ENCODE measurements at regions not wholly inside any gene's neighbourhood (a gene's known extent, or its start where the extent isn't known, plus 50 kb on each side); places are given as distances from the start of the nearest gene placed in this dataset.

DNA sequence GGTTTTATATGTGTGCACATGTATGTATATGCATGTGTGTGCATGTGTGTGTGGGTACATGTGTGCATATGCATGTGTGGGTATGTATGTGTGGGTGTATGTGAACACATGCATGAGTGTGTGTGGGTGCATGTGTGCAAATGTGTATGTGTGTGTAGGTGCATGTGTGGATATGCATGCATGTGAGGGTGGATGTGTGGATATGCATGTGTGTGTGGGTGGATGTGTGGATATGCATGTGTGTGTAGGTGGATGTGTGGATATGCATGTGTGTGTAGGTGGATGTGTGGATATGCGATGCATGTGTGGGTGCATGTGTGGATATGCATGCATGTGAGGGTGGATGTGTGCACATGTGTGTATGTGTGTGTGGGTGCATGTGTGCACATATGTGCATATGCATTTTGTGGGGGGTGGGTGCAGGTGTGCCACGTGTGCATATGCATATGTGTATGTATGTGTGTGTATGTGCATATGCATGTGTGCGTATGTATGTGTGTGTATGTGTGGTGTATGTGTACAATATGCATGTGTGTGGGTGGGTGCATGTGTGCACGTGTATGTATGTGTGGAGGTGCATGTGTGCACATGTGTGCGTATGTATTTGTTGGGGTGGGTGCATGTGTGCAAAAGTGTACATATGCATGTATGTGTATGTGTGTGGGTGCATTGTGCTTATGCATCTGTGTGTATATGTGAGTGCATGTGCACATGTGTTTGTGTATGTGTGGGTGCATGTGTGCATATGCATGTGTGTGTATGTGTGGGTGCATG is 144.2 kb downstream of the GAS1 start:
- Histone ChIP-seq H2AFZ (ENCODE audit: low read depth, low read length) (no peak overlapping the region), H3K36me3 (ENCODE audit: insufficient read depth, low read length) (no peaks in the 10 kb centered on the region), H3K27ac (ENCODE audit: low read depth, low read length) (no peak overlapping the region), H3K4me3 (ENCODE audit: insufficient read depth, low read depth, low read length) (no peak overlapping the region), H3K79me2 (ENCODE audit: insufficient read depth, low read length) (no peaks in the 10 kb centered on the region), H3K9me3 (ENCODE audit: insufficient read depth, low read depth, low read length) (no peaks in the 10 kb centered on the region), H3K4me1 (ENCODE audit: insufficient read depth, low read length) (no peaks in the 10 kb centered on the region), H4K20me1 (ENCODE audit: insufficient read depth, low read length) (no peaks in the 10 kb centered on the region), H3K4me2 (ENCODE audit: low read length) (no peak overlapping the region), H3K9ac (ENCODE audit: low read length) (no peak overlapping the region), H3K27me3 (ENCODE audit: insufficient read depth, low read length) (no peaks in the 10 kb centered on the region)
- peaks cover 12% of the 10 kb centered on the region for H3K27me3 Mint-ChIP-seq (ENCODE audit: low read depth, unreplicated experiment)
- TF ChIP-seq, protein P1, sequence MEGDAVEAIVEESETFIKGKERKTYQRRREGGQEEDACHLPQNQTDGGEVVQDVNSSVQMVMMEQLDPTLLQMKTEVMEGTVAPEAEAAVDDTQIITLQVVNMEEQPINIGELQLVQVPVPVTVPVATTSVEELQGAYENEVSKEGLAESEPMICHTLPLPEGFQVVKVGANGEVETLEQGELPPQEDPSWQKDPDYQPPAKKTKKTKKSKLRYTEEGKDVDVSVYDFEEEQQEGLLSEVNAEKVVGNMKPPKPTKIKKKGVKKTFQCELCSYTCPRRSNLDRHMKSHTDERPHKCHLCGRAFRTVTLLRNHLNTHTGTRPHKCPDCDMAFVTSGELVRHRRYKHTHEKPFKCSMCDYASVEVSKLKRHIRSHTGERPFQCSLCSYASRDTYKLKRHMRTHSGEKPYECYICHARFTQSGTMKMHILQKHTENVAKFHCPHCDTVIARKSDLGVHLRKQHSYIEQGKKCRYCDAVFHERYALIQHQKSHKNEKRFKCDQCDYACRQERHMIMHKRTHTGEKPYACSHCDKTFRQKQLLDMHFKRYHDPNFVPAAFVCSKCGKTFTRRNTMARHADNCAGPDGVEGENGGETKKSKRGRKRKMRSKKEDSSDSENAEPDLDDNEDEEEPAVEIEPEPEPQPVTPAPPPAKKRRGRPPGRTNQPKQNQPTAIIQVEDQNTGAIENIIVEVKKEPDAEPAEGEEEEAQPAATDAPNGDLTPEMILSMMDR (IDR thresholded peaks at IDR 0.05; ENCODE audit: insufficient read depth, low read depth, low read length) = no peak
- H3K4me1 Mint-ChIP-seq (ENCODE audit: low read depth, unreplicated experiment) = peaks cover 3% of the 10 kb centered on the region
- DNase-seq (ENCODE audit: low read depth) (no peak), FAIRE-seq (peak; percentile 37)
- H3K36me3 Mint-ChIP-seq (ENCODE audit: low read depth, unreplicated experiment) = no peaks in the 10 kb centered on the region
- no peaks in the 10 kb centered on the region for H3K9me3 Mint-ChIP-seq (ENCODE audit: unreplicated experiment)
- no peak overlapping the region for H3K4me3 Mint-ChIP-seq (ENCODE audit: unreplicated experiment)
- no peak overlapping the region for H3K27ac Mint-ChIP-seq (ENCODE audit: unreplicated experiment)

DNA sequence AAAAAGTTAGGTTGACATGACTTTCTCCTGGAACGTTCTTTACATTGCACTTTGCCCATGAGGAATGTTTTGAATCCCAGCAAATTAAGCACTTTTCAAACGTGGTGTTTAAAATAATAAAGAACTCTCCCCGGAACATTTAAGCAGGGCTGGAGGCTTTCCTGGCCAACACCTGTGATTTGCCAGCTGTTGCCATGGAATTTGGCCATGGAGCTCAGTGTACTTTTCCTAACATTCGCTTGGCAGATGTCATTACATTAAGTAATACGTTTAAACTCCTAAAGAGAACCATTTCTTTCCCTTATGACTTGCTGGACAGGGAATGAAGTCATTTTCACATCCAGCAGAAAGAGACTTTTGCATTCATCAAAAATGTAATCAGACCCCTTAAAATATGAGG is 146.1 kb downstream of the GAS1 start:
- no peak for TF ChIP-seq EZH2 (IDR thresholded peaks at IDR 0.05; ENCODE audit: insufficient read depth, low read length)
- TF ChIP-seq, protein P1 (IDR thresholded peaks at IDR 0.05; ENCODE audit: insufficient read depth, low read depth, low read length) = no peak
- Mint-ChIP-seq H3K27me3 (ENCODE audit: low read depth, unreplicated experiment) (peaks cover 10% of the 10 kb centered on the region), H3K4me3 (ENCODE audit: unreplicated experiment) (no peak overlapping the region), H3K4me1 (ENCODE audit: low read depth, unreplicated experiment) (peaks cover 3% of the 10 kb centered on the region), H3K9me3 (ENCODE audit: unreplicated experiment) (no peaks in the 10 kb centered on the region), H3K27ac (ENCODE audit: unreplicated experiment) (peak overlapping the region; percentile 17), H3K36me3 (ENCODE audit: low read depth, unreplicated experiment) (no peaks in the 10 kb centered on the region)
- Histone ChIP-seq H3K36me3 (ENCODE audit: insufficient read depth, low read length) (no peaks in the 10 kb centered on the region), H2AFZ (ENCODE audit: low read depth, low read length) (no peak overlapping the region), H3K27me3 (ENCODE audit: insufficient read depth, low read length) (no peaks in the 10 kb centered on the region), H3K79me2 (ENCODE audit: insufficient read depth, low read length) (no peaks in the 10 kb centered on the region), H4K20me1 (ENCODE audit: insufficient read depth, low read length) (no peaks in the 10 kb centered on the region), H3K4me1 (ENCODE audit: insufficient read depth, low read length) (no peaks in the 10 kb centered on the region), H3K27ac (ENCODE audit: low read depth, low read length) (no peak overlapping the region), H3K4me3 (ENCODE audit: insufficient read depth, low read depth, low read length) (no peak overlapping the region), H3K4me2 (ENCODE audit: low read length) (no peak overlapping the region), H3K9ac (ENCODE audit: low read length) (no peak overlapping the region), H3K9me3 (ENCODE audit: insufficient read depth, low read depth, low read length) (no peaks in the 10 kb centered on the region)
- DNase-seq (ENCODE audit: low read depth) = no peak
- FAIRE-seq = no peak

DNA sequence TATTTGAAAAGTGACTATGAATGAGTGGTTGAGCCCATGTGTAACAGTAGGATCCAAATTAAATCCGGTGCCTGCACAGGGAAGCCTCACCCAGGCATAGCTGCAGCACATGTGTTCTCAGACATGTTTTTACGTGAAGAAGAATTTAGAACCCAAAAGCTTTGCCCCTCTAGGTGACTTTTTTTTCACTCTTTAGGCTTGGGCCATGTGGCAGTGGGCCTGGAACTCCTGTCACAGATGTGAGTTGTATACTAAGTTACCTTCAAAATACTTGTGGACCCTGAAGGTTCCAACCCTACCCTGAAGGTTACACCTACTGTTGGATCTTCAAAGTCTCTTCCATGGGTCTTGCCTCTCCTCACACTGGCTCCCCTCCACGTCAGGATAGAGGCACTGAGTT is 146.6 kb downstream of the GAS1 start:
- H3K36me3 Mint-ChIP-seq (ENCODE audit: low read depth, unreplicated experiment) = no peaks in the 10 kb centered on the region
- no peak overlapping the region for H3K4me3 Mint-ChIP-seq (ENCODE audit: unreplicated experiment)
- no peaks in the 10 kb centered on the region for H3K9me3 ChIP-seq (ENCODE audit: insufficient read depth, low read depth, low read length)
- H3K79me2 ChIP-seq (ENCODE audit: insufficient read depth, low read length) = no peaks in the 10 kb centered on the region
- no peak overlapping the region for H3K27ac Mint-ChIP-seq (ENCODE audit: unreplicated experiment)
- no peaks in the 10 kb centered on the region for H3K9me3 Mint-ChIP-seq (ENCODE audit: unreplicated experiment)
- no peaks in the 10 kb centered on the region for H4K20me1 ChIP-seq (ENCODE audit: insufficient read depth, low read length)
- no peaks in the 10 kb centered on the region for H3K27me3 ChIP-seq (ENCODE audit: insufficient read depth, low read length)
- no peak overlapping the region for H3K9ac ChIP-seq (ENCODE audit: low read length)
- no peak for FAIRE-seq
- H3K4me1 ChIP-seq (ENCODE audit: insufficient read depth, low read length) = no peaks in the 10 kb centered on the region
- H3K4me2 ChIP-seq (ENCODE audit: low read length) = no peak overlapping the region
- H2AFZ ChIP-seq (ENCODE audit: low read depth, low read length) = no peak overlapping the region
- H3K36me3 ChIP-seq (ENCODE audit: insufficient read depth, low read length) = no peaks in the 10 kb centered on the region
- no peak overlapping the region for H3K27ac ChIP-seq (ENCODE audit: low read depth, low read length)
- peaks cover 6% of the 10 kb centered on the region for H3K4me1 Mint-ChIP-seq (ENCODE audit: low read depth, unreplicated experiment)
- DNase-seq (ENCODE audit: low read depth) = no peak
- H3K4me3 ChIP-seq (ENCODE audit: insufficient read depth, low read depth, low read length) = no peak overlapping the region
- H3K27me3 Mint-ChIP-seq (ENCODE audit: low read depth, unreplicated experiment) = peaks cover 7% of the 10 kb centered on the region
- TF ChIP-seq EZH2 (IDR thresholded peaks at IDR 0.05; ENCODE audit: insufficient read depth, low read length) = no peak
- TF ChIP-seq, protein P1 (IDR thresholded peaks at IDR 0.05; ENCODE audit: insufficient read depth, low read depth, low read length) = no peak

Data from astrocyte (in vitro differentiated cells and primary cell).